CD1c-positive myeloid dendritic cell (primary cell): ENCODE measurements at regions not wholly inside any gene's neighbourhood (a gene's known extent, or its start where the extent isn't known, plus 50 kb on each side); places are given as distances from the start of the nearest gene placed in this dataset.

Source experiments
- DNase-seq: peaks from one replicate; pipeline ENCODE4 v3.0.0-alpha.2; 2016; ENCODE audit errors: extremely low spot score

GRCh38 chr11:109553284-109553683 is 131.3 kb downstream of the C11orf87 start:
- DNase-seq: no peak

- no peak for DNase-seq
Measured at GRCh38 chr11:109554951-109555350, 133.0 kb downstream of the C11orf87 start.

- no peak for DNase-seq
Measured at GRCh38 chr11:109564241-109564640, 142.3 kb downstream of the C11orf87 start.

- no peak for DNase-seq
Measured at GRCh38 chr11:109582470-109582869, 160.5 kb downstream of the C11orf87 start.

- no peak for DNase-seq
Measured at GRCh38 chr11:109584001-109584972, 162.3 kb downstream of the C11orf87 start.

GRCh38 chr11:109586789-109587188 is 164.8 kb downstream of the C11orf87 start:
- DNase-seq: no peak

- DNase-seq: no peak
Measured at GRCh38 chr11:109590782-109591181, 168.8 kb downstream of the C11orf87 start.

GRCh38 chr11:109597336-109597735 is 175.3 kb downstream of the C11orf87 start:
- DNase-seq: no peak

GRCh38 chr11:109604481-109605400 is 182.8 kb downstream of the C11orf87 start:
- no peak for DNase-seq

- DNase-seq: no peak
Measured at GRCh38 chr11:109606256-109606655, 184.3 kb downstream of the C11orf87 start.

- DNase-seq: no peak
Measured at GRCh38 chr11:109609454-109610185, 187.6 kb downstream of the C11orf87 start.

GRCh38 chr11:109612496-109612895 is 190.5 kb downstream of the C11orf87 start:
- DNase-seq: no peak

GRCh38 chr11:109619498-109619897 is 197.5 kb downstream of the C11orf87 start:
- no peak for DNase-seq

GRCh38 chr11:109629734-109630133 is 207.7 kb downstream of the C11orf87 start:
- DNase-seq: no peak

GRCh38 chr11:109641549-109641948 is 219.6 kb downstream of the C11orf87 start:
- no peak for DNase-seq

GRCh38 chr11:109644152-109644551 is 222.2 kb downstream of the C11orf87 start:
- DNase-seq: no peak

GRCh38 chr11:109648804-109649203 is 226.8 kb downstream of the C11orf87 start:
- no peak for DNase-seq

- DNase-seq: no peak
Measured at GRCh38 chr11:109654091-109654490, 232.1 kb downstream of the C11orf87 start.

GRCh38 chr11:109658190-109658589 is 236.2 kb downstream of the C11orf87 start:
- DNase-seq: no peak

- no peak for DNase-seq
Measured at GRCh38 chr11:109667719-109668118, 245.7 kb downstream of the C11orf87 start.

- no peak for DNase-seq
Measured at GRCh38 chr11:109668973-109669634, 247.1 kb downstream of the C11orf87 start.
